ENCODE measurements at regions not wholly inside any gene's neighbourhood (a gene's known extent, or its start where the extent isn't known, plus 50 kb on each side); places are given as distances from the start of the nearest gene placed in this dataset.
"Not testable (repeated sequence)": the region's sequence is repeated elsewhere in the genome, so short reads cannot be mapped to it uniquely, and the experiment has no call there.

DNA sequence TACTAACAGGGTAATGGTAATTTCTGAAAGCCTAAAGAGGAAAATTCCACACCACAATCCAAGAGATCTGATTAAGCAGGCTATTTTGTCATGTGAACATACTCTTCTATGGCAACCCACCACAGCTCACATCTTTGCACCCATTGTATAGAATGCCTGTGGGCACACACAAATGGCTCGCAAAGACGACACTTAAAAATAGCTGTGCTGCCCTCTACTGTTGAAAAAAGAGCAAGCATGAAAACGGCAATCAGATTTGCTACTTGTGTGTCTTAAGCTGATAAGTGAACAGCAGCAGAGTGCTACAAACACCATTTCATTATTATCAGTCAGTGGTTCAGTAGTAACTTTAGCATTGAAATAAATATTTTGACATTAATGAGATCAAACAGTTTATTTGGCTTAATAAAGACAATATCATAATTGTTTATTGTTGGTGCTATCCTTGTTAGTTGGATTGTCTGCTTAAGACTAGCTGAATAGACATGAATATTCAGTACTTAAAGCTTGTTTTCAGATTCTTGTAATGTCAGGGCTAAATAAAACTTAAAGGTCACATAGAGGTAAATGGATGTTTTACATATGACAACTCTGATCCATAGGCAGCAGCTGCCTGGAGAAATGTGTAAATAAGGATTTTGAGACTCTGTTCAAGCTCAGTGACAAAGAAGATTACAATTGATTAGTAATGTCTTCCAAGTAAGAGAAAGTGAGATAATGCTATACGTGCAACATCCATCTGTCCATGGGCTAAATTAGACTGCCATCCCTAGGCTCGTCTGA is 199.1 kb downstream of the LRRN1 start:
- no peaks in the 10 kb centered on the region for H3K27me3 ChIP-seq
- H3K9me3 ChIP-seq: no peaks in the 10 kb centered on the region
- intact Hi-C loops (cut with DNase I; ENCODE audit: low total_unique reads): no loop called here
- H3K4me3 ChIP-seq: no peak overlapping the region
- H3K36me3 ChIP-seq (ENCODE audit: low read depth, missing control alignments): no peaks in the 10 kb centered on the region
- no peaks in the 10 kb centered on the region for H3K4me1 ChIP-seq
- 32 to 40% methylated on average over 5 of the region's 5 CpGs for WGBS, 2 donors
- peak; percentile 68 for DNase-seq
- no peak overlapping the region for H3K27ac ChIP-seq
- TF ChIP-seq POLR2A (IDR thresholded peaks at IDR 0.05): no peak
- TF ChIP-seq, protein P1, sequence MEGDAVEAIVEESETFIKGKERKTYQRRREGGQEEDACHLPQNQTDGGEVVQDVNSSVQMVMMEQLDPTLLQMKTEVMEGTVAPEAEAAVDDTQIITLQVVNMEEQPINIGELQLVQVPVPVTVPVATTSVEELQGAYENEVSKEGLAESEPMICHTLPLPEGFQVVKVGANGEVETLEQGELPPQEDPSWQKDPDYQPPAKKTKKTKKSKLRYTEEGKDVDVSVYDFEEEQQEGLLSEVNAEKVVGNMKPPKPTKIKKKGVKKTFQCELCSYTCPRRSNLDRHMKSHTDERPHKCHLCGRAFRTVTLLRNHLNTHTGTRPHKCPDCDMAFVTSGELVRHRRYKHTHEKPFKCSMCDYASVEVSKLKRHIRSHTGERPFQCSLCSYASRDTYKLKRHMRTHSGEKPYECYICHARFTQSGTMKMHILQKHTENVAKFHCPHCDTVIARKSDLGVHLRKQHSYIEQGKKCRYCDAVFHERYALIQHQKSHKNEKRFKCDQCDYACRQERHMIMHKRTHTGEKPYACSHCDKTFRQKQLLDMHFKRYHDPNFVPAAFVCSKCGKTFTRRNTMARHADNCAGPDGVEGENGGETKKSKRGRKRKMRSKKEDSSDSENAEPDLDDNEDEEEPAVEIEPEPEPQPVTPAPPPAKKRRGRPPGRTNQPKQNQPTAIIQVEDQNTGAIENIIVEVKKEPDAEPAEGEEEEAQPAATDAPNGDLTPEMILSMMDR (IDR thresholded peaks at IDR 0.05): peak; percentile 37 to 49 (median 45)

GRCh38 chr3:3999340-3999739 is 200.1 kb downstream of the LRRN1 start:
- H3K27ac ChIP-seq; H3K9me3 ChIP-seq; H3K36me3 ChIP-seq (ENCODE audit: low read depth, missing control alignments); H3K27me3 ChIP-seq; H3K4me3 ChIP-seq; DNase-seq; intact Hi-C loops (cut with DNase I; ENCODE audit: low total_unique reads); H3K4me1 ChIP-seq: not testable (repeated sequence)

DNA sequence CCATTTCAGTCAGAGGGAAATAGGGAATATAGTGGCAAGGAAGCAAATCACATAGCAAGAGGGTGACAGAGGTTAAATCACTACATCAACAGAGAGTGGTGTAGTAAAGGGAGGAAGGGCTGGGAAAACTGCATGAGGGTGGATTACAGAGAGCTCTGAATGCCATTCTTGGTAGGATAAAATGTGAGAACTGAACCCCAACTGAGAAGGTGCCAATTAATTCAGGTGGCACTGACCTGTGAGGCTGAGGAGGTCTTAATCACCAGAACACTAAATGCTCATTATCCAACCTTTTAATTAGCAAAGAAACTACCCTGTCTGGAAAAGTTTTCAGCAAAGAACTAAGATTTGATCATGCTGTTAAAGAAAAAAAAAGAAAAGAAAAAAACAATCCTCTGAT is 202.7 kb downstream of the LRRN1 start:
- no peak overlapping the region for H3K4me3 ChIP-seq
- no peaks in the 10 kb centered on the region for H3K27me3 ChIP-seq
- H3K4me1 ChIP-seq: no peaks in the 10 kb centered on the region
- no peak overlapping the region for H3K27ac ChIP-seq
- TF ChIP-seq POLR2A (IDR thresholded peaks at IDR 0.05): no peak
- TF ChIP-seq, protein P1 (IDR thresholded peaks at IDR 0.05): no peak
- no peaks in the 10 kb centered on the region for H3K9me3 ChIP-seq
- intact Hi-C loops (cut with DNase I; ENCODE audit: low total_unique reads): no loop called here
- H3K36me3 ChIP-seq (ENCODE audit: low read depth, missing control alignments): no peaks in the 10 kb centered on the region
- no peak for DNase-seq

- intact Hi-C loops (cut with DNase I; ENCODE audit: low total_unique reads): no loop called here
- H3K4me3 ChIP-seq: no peak overlapping the region
- TF ChIP-seq POLR2A (IDR thresholded peaks at IDR 0.05): no peak
- TF ChIP-seq, protein P1 (IDR thresholded peaks at IDR 0.05): no peak
- H3K27ac ChIP-seq: no peak overlapping the region
- H3K9me3 ChIP-seq: no peaks in the 10 kb centered on the region
- H3K27me3 ChIP-seq: no peaks in the 10 kb centered on the region
- H3K4me1 ChIP-seq: no peaks in the 10 kb centered on the region
- H3K36me3 ChIP-seq (ENCODE audit: low read depth, missing control alignments): no peaks in the 10 kb centered on the region
- no peak for DNase-seq
- WGBS, 2 donors: 79 to 84% methylated on average over 2 of the region's 2 CpGs
These were observed 207.1 kb downstream of the LRRN1 start for GRCh38 chr3:4006288-4006687.

- no peak for TF ChIP-seq POLR2A (IDR thresholded peaks at IDR 0.05)
- TF ChIP-seq, protein P1 (IDR thresholded peaks at IDR 0.05): no peak
- H3K9me3 ChIP-seq: no peaks in the 10 kb centered on the region
- no peak overlapping the region for H3K4me3 ChIP-seq
- no peaks in the 10 kb centered on the region for H3K4me1 ChIP-seq
- H3K36me3 ChIP-seq (ENCODE audit: low read depth, missing control alignments): no peaks in the 10 kb centered on the region
- 46 to 68% methylated on average over 2 of the region's 2 CpGs for WGBS, 2 donors
- peak; percentile 20 for DNase-seq
- no peaks in the 10 kb centered on the region for H3K27me3 ChIP-seq
- no peak overlapping the region for H3K27ac ChIP-seq
- intact Hi-C loops (cut with DNase I; ENCODE audit: low total_unique reads): no loop called here
These were observed 209.0 kb downstream of the LRRN1 start for GRCh38 chr3:4008205-4008604.

Data from testis (tissue), 2 donors.